Mucosa of rectum (tissue), 2 donors: ENCODE measurements at regions not wholly inside any gene's neighbourhood (a gene's known extent, or its start where the extent isn't known, plus 50 kb on each side); places are given as distances from the start of the nearest gene placed in this dataset.

Experiments
- H3K27ac ChIP-seq, 2 donors: one replicate each; pipeline ENCODE4 v1.7.0; 2013; ENCODE audit warnings: inconsistent platforms in 2 of 2, low read depth in 2 of 2, low read length in 2 of 2
- H3K27me3 ChIP-seq, 2 donors: one replicate each; pipeline ENCODE4 v1.7.0; 2013; ENCODE audit warnings: low read length in 2 of 2; ENCODE audit not compliant: control insufficient read depth in 2 of 2, insufficient read depth in 2 of 2
- H3K36me3 ChIP-seq, 2 donors: one replicate each; pipeline ENCODE4 v1.7.0; 2013; ENCODE audit warnings: low read length in 2 of 2; ENCODE audit not compliant: control insufficient read depth in 2 of 2, insufficient read depth in 2 of 2
- H3K4me1 ChIP-seq, 2 donors: one replicate each; pipeline ENCODE4 v1.7.0; 2013; ENCODE audit warnings: low read length in 2 of 2, mild to moderate bottlenecking in 1 of 2; ENCODE audit not compliant: control insufficient read depth in 2 of 2, insufficient read depth in 2 of 2
- H3K4me3 ChIP-seq, 2 donors: one replicate each; pipeline ENCODE4 v1.7.0; 2013; ENCODE audit warnings: low read length in 2 of 2
- H3K9ac ChIP-seq, 2 donors: one replicate each; pipeline ENCODE4 v1.7.0; 2013; ENCODE audit warnings: low read length in 2 of 2, low read depth in 1 of 2, mild to moderate bottlenecking in 1 of 2
- H3K9me3 ChIP-seq, 2 donors: one replicate each; pipeline ENCODE4 v1.7.0; 2013; ENCODE audit warnings: low read length in 2 of 2; ENCODE audit not compliant: control insufficient read depth in 2 of 2
- donor health status: healthy.
- donor health status: Normal muscosa, but diverticular disease.

DNA sequence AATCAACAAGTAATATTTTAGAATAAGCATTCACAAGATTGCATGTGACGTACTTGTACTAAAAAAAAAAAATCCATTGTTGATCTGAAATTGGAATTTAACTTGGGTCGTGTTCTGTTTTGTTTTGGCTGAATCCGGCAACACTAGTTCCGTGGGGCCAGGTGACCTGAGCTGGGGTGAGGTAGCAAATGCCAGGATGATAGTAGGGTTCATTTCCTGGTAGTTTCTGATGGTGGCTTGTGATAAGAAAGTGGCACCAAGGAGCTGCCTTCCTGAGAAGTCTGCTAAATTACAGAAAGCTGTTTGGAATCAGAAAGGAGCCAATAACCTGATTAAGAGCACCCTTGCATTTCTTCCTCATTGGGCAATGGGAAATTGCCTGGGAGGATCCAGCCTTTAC is 126.4 kb upstream of the DLX2 start:
- Histone ChIP-seq H3K9ac (peak overlapping the region in 1 of 2 donors; percentile 14), H3K4me3 (no peak overlapping the region), H3K27me3 (peaks cover 0 to 5% of the 10 kb centered on the region in 2 donors), H3K4me1 (peaks cover 17 to 34% of the 10 kb centered on the region in 2 donors), H3K36me3 (no peaks in the 10 kb centered on the region), H3K27ac (peak overlapping the region; percentile 2 to 29), H3K9me3 (no peaks in the 10 kb centered on the region)

DNA sequence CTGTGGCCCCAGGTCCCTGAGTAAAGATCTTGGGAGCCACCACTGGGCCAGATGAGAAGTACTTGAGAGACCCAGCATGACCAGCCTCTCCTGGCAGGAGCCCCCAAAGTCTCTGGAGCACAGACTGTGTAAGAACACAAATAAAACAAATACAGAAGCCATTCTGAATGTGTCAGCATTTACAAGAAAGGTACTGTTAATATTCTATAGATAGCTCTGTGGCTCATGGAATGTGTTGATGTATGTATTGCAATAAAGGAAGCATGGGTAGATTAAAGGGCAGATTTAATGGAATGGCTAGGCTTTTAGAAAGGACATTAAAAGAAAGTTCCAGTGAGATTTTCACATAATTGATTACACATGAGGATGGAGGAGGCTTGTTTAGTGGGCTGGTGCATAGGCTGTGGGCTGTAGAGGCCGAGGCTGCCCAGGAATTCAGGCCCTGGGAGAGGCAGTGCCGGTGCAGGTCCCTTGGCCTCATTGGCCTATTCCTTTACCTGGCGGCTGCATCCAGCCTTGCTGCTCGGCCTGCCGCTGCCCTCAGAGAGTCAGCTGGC is 127.7 kb upstream of the DLX2 start:
- no peak overlapping the region for H3K4me3 ChIP-seq
- H3K9ac ChIP-seq = no peak overlapping the region
- no peaks in the 10 kb centered on the region for H3K9me3 ChIP-seq
- H3K27ac ChIP-seq = no peak overlapping the region
- peaks cover 0 to 9% of the 10 kb centered on the region in 2 donors for H3K27me3 ChIP-seq
- H3K4me1 ChIP-seq = peaks cover 28 to 43% of the 10 kb centered on the region in 2 donors
- no peaks in the 10 kb centered on the region for H3K36me3 ChIP-seq

DNA sequence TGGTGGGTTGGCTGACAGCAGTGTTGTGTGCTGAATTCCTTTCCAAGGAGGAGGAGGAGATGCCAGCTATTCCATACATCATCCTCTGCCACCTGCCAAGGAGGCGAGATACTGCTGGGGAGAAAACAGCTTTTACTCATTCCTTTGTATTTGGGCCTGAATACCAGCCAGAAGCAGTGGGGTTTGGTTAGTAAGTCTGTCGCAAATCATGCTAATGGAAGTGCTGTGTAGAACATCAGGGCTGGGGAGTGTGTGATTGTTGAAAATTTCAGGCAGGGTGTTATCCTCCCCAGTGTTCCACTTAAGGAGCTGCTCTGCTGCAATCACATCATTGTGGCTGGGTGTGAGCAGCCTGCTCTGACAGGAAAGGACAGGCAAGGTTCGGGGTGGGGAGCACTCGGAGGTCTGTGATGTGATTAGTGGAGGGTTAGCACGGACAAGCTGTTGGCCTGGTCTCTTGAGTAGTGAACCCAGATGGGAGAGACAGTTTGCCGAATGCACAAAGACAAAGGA is 128.2 kb upstream of the DLX2 start:
- H3K27ac ChIP-seq = no peak overlapping the region
- H3K4me1 ChIP-seq = peaks cover 24 to 39% of the 10 kb centered on the region in 2 donors
- no peaks in the 10 kb centered on the region for H3K36me3 ChIP-seq
- no peaks in the 10 kb centered on the region for H3K9me3 ChIP-seq
- H3K27me3 ChIP-seq = peaks cover 0 to 9% of the 10 kb centered on the region in 2 donors
- no peak overlapping the region for H3K9ac ChIP-seq
- H3K4me3 ChIP-seq = no peak overlapping the region

DNA sequence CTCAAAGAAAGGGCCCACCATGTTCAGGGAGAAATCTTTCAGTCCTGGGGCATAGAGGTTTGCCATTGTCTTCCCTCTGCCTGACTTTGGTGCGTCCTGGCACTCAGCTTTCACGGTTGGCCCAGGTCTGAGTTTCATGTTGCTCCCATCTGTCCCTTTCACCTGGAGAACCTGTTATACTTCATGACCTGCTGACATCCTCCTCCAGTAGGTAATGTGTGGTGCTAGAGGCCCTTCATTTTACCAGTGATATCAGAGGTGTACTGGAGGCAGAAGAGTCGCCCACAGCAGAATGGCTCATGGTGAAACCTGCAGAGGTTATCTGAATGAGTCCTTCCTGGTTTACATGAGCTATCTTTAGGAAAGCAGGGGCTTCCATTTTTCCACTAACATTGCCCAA is 128.8 kb upstream of the DLX2 start:
- peaks cover 0 to 9% of the 10 kb centered on the region in 2 donors for H3K27me3 ChIP-seq
- no peaks in the 10 kb centered on the region for H3K9me3 ChIP-seq
- peaks cover 21 to 37% of the 10 kb centered on the region in 2 donors for H3K4me1 ChIP-seq
- H3K27ac ChIP-seq = no peak overlapping the region
- no peak overlapping the region for H3K9ac ChIP-seq
- no peaks in the 10 kb centered on the region for H3K36me3 ChIP-seq
- no peak overlapping the region for H3K4me3 ChIP-seq

DNA sequence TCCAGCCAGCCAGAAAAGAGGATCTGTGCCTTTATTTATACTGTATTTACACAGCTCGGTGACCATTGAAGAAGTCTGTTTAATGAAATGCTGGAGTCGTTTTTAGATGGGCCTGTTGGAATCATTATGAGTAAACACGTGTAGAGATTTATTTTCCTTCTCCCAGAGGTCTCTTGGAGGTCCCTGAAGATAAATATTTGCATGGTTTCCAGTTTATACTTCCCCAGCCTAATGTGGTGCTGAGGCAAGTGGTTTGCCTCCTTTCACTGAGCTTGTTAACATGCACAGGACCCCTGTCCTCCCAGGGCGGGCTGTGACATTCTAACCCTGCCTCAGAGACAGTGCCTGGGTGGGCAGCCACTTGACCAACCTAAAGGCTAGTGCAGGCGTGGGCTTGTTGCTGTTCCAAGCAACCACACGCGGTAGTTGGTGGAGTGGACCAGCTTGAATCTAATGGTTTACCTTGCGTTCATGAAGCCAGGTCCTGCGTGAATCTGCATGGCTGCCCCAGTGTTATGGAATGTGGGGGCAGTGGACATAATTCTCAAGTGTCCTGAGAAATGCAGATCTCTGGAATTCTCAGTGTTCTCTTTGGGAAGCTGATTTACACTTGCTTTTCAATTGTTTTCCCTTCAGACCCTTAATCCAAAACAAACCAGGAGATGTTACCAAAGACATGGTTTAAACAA is 130.2 kb upstream of the DLX2 start:
- no peaks in the 10 kb centered on the region for H3K9me3 ChIP-seq
- H3K27me3 ChIP-seq = peaks cover 0 to 9% of the 10 kb centered on the region in 2 donors
- no peak overlapping the region for H3K27ac ChIP-seq
- H3K36me3 ChIP-seq = no peaks in the 10 kb centered on the region
- H3K4me3 ChIP-seq = no peak overlapping the region
- peaks cover 21 to 37% of the 10 kb centered on the region in 2 donors for H3K4me1 ChIP-seq
- no peak overlapping the region for H3K9ac ChIP-seq

DNA sequence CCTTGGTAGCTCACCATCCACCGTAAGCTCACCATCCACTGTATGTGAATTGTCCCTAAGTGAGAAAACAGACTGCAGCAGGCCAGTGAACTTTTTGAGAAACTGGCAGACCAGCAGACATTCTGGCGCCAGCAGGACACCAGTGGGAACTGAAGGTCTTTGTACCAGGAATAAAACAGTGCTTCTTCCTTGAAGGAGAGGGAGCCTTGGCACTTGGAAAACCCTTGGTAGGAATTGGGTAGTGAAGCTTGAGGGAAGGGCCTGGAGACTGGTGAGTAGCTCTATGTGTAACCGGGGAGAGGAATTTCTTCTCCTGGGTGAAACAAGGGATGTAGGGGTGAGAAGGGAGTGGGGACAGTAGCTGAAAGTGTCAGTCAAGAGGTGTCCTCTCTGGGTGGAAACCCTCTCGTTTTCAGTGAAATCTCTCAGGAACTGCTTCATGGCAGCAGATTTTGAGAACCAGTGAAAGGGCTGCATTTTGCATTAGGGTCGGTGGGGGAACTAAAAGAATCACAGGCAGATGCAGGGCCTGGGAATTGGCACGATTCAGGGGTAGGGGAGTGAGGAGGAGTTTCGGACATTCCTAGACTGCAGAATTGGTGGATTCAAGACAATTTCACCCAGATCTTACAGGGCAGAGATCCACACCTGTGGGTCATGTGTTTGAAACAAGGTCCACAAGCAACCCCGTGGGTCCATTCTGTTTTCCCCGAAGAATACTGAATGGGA is 131.5 kb upstream of the DLX2 start:
- no peaks in the 10 kb centered on the region for H3K9me3 ChIP-seq
- no peaks in the 10 kb centered on the region for H3K36me3 ChIP-seq
- peak overlapping the region; percentile 65 to 68 for H3K4me3 ChIP-seq
- H3K9ac ChIP-seq = peak overlapping the region; percentile 56 to 67
- peaks cover 0 to 9% of the 10 kb centered on the region in 2 donors for H3K27me3 ChIP-seq
- H3K27ac ChIP-seq = peak overlapping the region; percentile 74 to 75
- H3K4me1 ChIP-seq = peaks cover 21 to 31% of the 10 kb centered on the region in 2 donors

DNA sequence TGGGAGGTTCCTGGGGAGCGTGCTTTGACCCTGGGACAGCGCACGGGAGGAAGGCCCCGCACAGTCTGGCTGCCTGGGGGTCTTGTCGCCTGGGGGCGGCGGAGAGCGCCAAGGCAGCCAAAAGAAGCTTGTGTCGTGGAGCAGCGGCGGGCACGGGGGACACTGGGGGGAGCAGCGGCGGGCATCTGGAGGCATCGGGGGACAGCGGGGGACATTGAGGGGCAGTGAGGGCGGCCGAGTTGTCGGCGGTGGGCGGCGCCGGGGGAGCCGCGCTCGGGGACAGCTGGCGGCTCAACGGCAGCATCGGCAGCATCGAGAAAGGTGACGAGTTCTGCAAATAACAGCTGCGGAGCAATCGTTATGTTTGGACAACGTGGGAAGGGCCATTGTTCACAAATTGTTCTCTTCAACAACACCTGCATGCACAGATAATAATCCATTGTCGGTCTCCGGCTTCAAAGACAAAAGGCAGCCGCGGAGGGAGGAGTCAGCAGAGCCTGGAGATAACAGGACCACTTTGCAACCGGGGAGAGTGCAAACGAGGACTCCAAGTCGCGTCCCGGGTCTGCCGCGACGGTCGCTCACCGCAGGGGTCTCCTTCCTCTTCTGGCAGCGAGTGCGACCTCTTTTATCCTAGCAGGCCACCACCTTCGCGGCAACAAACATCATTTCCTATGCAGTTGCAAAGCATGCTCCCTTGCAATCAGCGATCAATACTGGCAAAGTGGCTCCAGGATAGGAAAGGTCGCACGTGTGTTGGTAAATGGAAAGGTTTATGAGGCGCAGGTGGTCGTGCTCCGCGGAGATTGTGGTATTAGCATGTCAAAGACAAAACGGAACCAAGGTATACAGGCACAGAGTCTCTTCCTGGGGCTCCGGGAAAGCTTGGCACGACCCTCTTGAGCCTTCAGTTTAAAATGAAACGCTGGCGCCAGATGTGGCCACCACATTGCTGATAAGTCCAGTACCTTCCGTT is 132.3 kb upstream of the DLX2 start:
- peaks cover 21 to 29% of the 10 kb centered on the region in 2 donors for H3K4me1 ChIP-seq
- no peaks in the 10 kb centered on the region for H3K9me3 ChIP-seq
- peak overlapping the region; percentile 56 to 67 for H3K9ac ChIP-seq
- peaks cover 0 to 9% of the 10 kb centered on the region in 2 donors for H3K27me3 ChIP-seq
- H3K36me3 ChIP-seq = no peaks in the 10 kb centered on the region
- H3K27ac ChIP-seq = peak overlapping the region; percentile 74 to 75
- H3K4me3 ChIP-seq = peak overlapping the region; percentile 65 to 68

DNA sequence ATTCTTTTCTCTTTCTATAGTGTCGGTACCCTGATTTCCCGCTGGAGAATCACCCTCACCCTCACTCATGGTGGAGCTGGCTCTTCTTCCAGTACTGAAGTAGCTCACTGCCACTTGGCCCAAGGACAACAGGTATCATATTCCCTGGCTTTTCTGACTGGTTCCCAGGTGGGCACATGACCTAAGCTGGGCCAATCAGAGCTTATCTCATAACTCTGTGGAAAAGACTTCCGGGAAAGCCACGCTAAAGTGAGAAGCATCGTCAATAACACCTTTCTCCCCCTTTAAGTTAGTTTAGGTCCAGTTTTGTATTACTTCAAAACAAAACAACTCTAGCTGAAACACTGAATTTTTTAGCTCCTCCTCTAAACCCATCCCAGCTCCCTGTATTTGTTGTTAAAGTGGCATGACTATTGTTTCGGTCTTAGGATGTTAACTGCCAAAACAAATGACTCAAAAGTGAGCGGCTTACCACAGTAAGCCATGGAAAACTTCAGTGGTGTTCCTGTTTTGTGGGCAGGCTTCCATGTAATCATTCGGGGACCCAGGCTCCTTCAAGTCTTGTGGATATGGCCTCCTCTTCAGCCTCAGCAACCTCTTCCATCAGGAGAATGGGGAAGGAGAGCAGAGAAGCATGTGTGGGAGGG is 137.4 kb upstream of the DLX2 start:
- no peak overlapping the region for H3K4me3 ChIP-seq
- H3K27ac ChIP-seq = no peak overlapping the region
- H3K9ac ChIP-seq = no peak overlapping the region
- H3K4me1 ChIP-seq = peaks cover 2 to 4% of the 10 kb centered on the region in 2 donors
- H3K9me3 ChIP-seq = no peaks in the 10 kb centered on the region
- H3K27me3 ChIP-seq = peaks cover 0 to 5% of the 10 kb centered on the region in 2 donors
- no peaks in the 10 kb centered on the region for H3K36me3 ChIP-seq

DNA sequence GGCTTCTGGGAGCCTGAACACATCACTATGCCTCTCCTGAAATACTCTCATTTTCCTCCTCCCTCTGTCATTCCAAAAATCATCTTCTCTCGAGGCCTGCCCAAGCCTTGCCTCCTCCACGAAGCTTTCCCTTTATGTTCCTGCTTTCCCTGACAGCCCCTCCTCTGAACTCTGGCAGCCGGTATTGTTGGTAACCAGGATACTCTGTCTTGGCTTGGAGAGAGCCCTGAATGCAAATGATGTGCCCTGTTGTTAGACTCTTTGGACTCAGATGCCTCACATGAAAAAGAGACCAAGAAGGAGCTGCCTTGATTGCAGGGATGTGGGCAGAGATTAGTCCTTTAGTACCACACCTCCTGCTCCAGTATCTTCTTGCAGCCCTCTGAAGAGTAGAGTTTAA is 138.5 kb upstream of the DLX2 start:
- Histone ChIP-seq H3K36me3 (no peaks in the 10 kb centered on the region), H3K9me3 (no peaks in the 10 kb centered on the region), H3K9ac (no peak overlapping the region), H3K27me3 (peaks cover 0 to 2% of the 10 kb centered on the region in 2 donors), H3K4me3 (no peak overlapping the region), H3K27ac (no peak overlapping the region), H3K4me1 (no peaks in the 10 kb centered on the region)
